ENCODE measurements at regions not wholly inside any gene's neighbourhood (a gene's known extent, or its start where the extent isn't known, plus 50 kb on each side); places are given as distances from the start of the nearest gene placed in this dataset.
"Not testable (repeated sequence)": the region's sequence is repeated elsewhere in the genome, so short reads cannot be mapped to it uniquely, and the experiment has no call there.

DNA sequence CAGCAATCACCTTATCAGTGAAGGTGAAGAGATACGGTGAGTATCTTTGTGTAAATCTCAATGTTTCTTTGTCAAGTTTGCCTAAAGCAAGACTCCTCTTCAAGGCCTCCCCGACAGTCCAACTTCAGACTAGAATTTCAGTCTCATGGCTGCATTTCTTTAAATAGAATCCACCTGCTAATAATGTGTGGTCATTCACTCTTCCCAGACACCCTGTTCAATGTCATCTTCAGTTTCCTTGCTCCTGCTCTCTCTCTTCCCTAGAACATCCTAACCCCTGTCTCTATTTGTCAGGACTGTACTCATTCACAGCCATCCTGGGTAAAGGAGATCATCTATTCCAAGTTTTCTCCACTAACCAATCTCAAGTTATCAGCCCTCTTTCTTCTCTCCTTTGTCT lies 267.3 kb downstream of the EN1 start:
- no peak overlapping the region for H3K27ac ChIP-seq
- no peak overlapping the region for H3K4me3 ChIP-seq (ENCODE audit: low read depth, low read length)
- TF ChIP-seq, protein P1, sequence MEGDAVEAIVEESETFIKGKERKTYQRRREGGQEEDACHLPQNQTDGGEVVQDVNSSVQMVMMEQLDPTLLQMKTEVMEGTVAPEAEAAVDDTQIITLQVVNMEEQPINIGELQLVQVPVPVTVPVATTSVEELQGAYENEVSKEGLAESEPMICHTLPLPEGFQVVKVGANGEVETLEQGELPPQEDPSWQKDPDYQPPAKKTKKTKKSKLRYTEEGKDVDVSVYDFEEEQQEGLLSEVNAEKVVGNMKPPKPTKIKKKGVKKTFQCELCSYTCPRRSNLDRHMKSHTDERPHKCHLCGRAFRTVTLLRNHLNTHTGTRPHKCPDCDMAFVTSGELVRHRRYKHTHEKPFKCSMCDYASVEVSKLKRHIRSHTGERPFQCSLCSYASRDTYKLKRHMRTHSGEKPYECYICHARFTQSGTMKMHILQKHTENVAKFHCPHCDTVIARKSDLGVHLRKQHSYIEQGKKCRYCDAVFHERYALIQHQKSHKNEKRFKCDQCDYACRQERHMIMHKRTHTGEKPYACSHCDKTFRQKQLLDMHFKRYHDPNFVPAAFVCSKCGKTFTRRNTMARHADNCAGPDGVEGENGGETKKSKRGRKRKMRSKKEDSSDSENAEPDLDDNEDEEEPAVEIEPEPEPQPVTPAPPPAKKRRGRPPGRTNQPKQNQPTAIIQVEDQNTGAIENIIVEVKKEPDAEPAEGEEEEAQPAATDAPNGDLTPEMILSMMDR (IDR thresholded peaks at IDR 0.05): no peak
- H3K79me2 ChIP-seq: no peaks in the 10 kb centered on the region
- no peak overlapping the region for H3K9ac ChIP-seq
- H3K27me3 ChIP-seq (ENCODE audit: control insufficient read depth, insufficient read depth, low read length): no peaks in the 10 kb centered on the region
- H2AFZ ChIP-seq: no peak overlapping the region
- H3K4me2 ChIP-seq (ENCODE audit: low read length): no peak overlapping the region
- no peaks in the 10 kb centered on the region for H3K36me3 ChIP-seq (ENCODE audit: control insufficient read depth, insufficient read depth, low read length)
- no peaks in the 10 kb centered on the region for H3K9me3 ChIP-seq (ENCODE audit: control insufficient read depth, low read length)
- H3K4me1 ChIP-seq: no peaks in the 10 kb centered on the region

DNA sequence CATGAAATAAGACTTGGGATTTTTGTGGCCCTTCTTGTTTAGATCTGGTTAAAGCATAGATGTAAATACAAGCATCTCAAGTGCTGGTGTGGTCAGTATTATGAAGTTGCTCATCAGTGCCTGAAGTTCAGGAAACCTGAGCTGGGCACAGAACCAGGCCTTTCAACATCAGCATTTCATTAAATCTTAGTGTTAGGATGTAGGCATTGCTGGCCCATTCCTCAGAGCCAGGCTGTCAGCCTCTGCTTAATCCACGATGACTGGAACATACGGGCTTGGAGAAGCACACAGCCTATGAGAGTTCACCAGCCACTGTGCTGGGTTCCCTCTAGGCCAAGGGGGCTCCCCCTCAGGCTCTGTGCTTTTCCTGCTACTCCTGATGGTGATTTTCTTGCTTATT lies 270.2 kb downstream of the EN1 start:
- Histone ChIP-seq H3K27me3 (ENCODE audit: control insufficient read depth, insufficient read depth, low read length) (no peaks in the 10 kb centered on the region), H3K79me2 (no peaks in the 10 kb centered on the region), H3K9me3 (ENCODE audit: control insufficient read depth, low read length) (no peaks in the 10 kb centered on the region), H3K27ac (no peak overlapping the region), H3K9ac (no peak overlapping the region), H2AFZ (no peak overlapping the region), H3K4me2 (ENCODE audit: low read length) (no peak overlapping the region), H3K4me1 (no peaks in the 10 kb centered on the region), H3K36me3 (ENCODE audit: control insufficient read depth, insufficient read depth, low read length) (no peaks in the 10 kb centered on the region), H3K4me3 (ENCODE audit: low read depth, low read length) (no peak overlapping the region)
- TF ChIP-seq, protein P1 (IDR thresholded peaks at IDR 0.05): no peak

GRCh38 chr2:118576109-118576855 lies 271.2 kb downstream of the EN1 start:
- Histone ChIP-seq H3K27me3 (ENCODE audit: control insufficient read depth, insufficient read depth, low read length) (no peaks in the 10 kb centered on the region), H3K4me3 (ENCODE audit: low read depth, low read length) (no peak overlapping the region), H3K9ac (no peak overlapping the region), H3K4me2 (ENCODE audit: low read length) (no peak overlapping the region), H2AFZ (no peak overlapping the region), H3K36me3 (ENCODE audit: control insufficient read depth, insufficient read depth, low read length) (no peaks in the 10 kb centered on the region), H3K4me1 (no peaks in the 10 kb centered on the region), H3K27ac (no peak overlapping the region), H3K79me2 (no peaks in the 10 kb centered on the region), H3K9me3 (ENCODE audit: control insufficient read depth, low read length) (no peaks in the 10 kb centered on the region)
- TF ChIP-seq, protein P1 (IDR thresholded peaks at IDR 0.05): no peak

DNA sequence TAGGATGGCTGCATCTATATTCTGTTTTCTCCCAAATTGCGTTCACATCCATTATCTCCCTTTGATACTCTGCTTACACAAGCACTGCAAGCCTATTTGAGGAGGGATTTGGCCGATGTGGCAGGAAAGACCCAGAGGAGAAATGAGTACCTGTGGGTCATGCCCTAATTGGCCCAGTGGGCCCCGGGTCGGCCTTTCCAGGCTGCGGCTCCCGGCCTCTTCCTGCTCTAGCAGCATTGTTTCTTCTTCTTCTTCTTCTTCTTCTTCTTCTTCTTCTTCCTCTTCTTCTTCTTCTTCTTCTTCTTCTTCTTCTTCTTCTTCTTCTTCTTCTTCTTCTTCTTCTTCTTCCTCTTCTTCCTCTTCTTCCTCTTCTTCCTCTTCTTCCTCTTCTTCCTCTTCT lies 275.1 kb downstream of the EN1 start:
- not testable (repeated sequence) for H3K27me3 ChIP-seq (ENCODE audit: control insufficient read depth, insufficient read depth, low read length); H3K36me3 ChIP-seq (ENCODE audit: control insufficient read depth, insufficient read depth, low read length); H2AFZ ChIP-seq; H3K4me2 ChIP-seq (ENCODE audit: low read length); H3K9me3 ChIP-seq (ENCODE audit: control insufficient read depth, low read length); H3K4me3 ChIP-seq (ENCODE audit: low read depth, low read length); H3K4me1 ChIP-seq; H3K9ac ChIP-seq; H3K79me2 ChIP-seq; H3K27ac ChIP-seq

DNA sequence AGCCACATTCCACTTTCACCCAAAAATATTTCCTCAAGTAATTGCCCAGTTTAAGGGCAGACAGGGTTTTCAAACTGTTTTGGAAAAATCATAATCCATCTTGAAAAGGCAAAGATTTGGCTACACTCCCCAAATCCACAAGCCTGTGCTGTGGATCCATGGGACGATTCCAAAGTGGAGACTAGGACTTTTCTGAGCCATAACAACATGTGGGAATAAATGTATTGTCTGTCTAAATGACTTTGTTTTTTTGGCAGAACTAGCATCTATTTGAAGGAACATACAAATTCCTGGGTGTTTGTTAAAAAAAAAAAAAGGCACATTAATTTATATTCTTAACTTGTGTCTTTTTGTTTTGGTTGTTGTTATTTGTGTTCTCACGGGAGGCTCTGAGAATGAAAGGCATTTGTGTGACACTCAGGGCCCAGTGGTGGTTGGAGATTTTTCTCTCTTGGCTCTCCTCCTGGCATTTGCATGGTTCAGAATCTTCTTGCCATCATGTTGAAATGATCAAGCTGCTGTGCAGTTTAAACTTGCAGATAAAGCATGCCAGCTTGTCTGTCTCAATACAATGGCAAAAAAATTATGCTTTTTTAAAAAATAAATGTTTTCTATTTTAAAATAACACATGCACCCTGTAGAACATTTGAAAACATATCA lies 277.4 kb downstream of the EN1 start:
- H3K27me3 ChIP-seq (ENCODE audit: control insufficient read depth, insufficient read depth, low read length): no peaks in the 10 kb centered on the region
- no peak overlapping the region for H3K27ac ChIP-seq
- H3K9ac ChIP-seq: no peak overlapping the region
- no peak overlapping the region for H2AFZ ChIP-seq
- TF ChIP-seq, protein P1 (IDR thresholded peaks at IDR 0.05): no peak
- no peak overlapping the region for H3K4me3 ChIP-seq (ENCODE audit: low read depth, low read length)
- H3K36me3 ChIP-seq (ENCODE audit: control insufficient read depth, insufficient read depth, low read length): no peaks in the 10 kb centered on the region
- H3K79me2 ChIP-seq: no peaks in the 10 kb centered on the region
- H3K9me3 ChIP-seq (ENCODE audit: control insufficient read depth, low read length): no peaks in the 10 kb centered on the region
- H3K4me1 ChIP-seq: no peaks in the 10 kb centered on the region
- H3K4me2 ChIP-seq (ENCODE audit: low read length): no peak overlapping the region

Data from parathyroid adenoma (tissue), 2 donors.